ENCODE measurements at regions not wholly inside any gene's neighbourhood (a gene's known extent, or its start where the extent isn't known, plus 50 kb on each side); places are given as distances from the start of the nearest gene placed in this dataset.

- TF ChIP-seq, protein P1, sequence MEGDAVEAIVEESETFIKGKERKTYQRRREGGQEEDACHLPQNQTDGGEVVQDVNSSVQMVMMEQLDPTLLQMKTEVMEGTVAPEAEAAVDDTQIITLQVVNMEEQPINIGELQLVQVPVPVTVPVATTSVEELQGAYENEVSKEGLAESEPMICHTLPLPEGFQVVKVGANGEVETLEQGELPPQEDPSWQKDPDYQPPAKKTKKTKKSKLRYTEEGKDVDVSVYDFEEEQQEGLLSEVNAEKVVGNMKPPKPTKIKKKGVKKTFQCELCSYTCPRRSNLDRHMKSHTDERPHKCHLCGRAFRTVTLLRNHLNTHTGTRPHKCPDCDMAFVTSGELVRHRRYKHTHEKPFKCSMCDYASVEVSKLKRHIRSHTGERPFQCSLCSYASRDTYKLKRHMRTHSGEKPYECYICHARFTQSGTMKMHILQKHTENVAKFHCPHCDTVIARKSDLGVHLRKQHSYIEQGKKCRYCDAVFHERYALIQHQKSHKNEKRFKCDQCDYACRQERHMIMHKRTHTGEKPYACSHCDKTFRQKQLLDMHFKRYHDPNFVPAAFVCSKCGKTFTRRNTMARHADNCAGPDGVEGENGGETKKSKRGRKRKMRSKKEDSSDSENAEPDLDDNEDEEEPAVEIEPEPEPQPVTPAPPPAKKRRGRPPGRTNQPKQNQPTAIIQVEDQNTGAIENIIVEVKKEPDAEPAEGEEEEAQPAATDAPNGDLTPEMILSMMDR (conservative IDR thresholded peaks at IDR 0.05; ENCODE audit: low read depth, low read length) = no peak
- no peak for TF ChIP-seq SMC3 (IDR thresholded peaks at IDR 0.05; ENCODE audit: low read depth, low read length)
- TF ChIP-seq CEBPB (IDR thresholded peaks at IDR 0.05; ENCODE audit: low read depth, low read length) = no peak
- no peak for TF ChIP-seq POLR2A (IDR thresholded peaks at IDR 0.05; ENCODE audit: low read depth, low read length)
- TF ChIP-seq MAFK (IDR thresholded peaks at IDR 0.05; ENCODE audit: low read depth, low read length) = no peak
- no peak for TF ChIP-seq RCOR1 (IDR thresholded peaks at IDR 0.05; ENCODE audit: insufficient replicate concordance, low read length)
- no peak for TF ChIP-seq FOS (IDR thresholded peaks at IDR 0.05; ENCODE audit: low read depth, low read length)
Measured at GRCh38 chr2:18492721-18493120, 67.7 kb downstream of the RDH14 start.

Measured in IMR-90 (cell line).